Osteoblast (primary cell): ENCODE measurements at regions not wholly inside any gene's neighbourhood (a gene's known extent, or its start where the extent isn't known, plus 50 kb on each side); places are given as distances from the start of the nearest gene placed in this dataset.
"Not testable (repeated sequence)": the region's sequence is repeated elsewhere in the genome, so short reads cannot be mapped to it uniquely, and the experiment has no call there.

Experiments used
- DNase-seq: peaks from one replicate; pipeline ENCODE4 v3.0.0; 2011; ENCODE audit warnings: low spot score, mixed read lengths; ENCODE audit not compliant: insufficient read length; ENCODE audit errors: missing footprints
- H2AFZ ChIP-seq: 2 replicates; pipeline ENCODE4 v1.6.0; 2011; ENCODE audit warnings: mild to moderate bottlenecking, low read length
- H3K27ac ChIP-seq: 2 replicates; pipeline ENCODE4 v1.5.1; 2011; ENCODE audit warnings: mild to moderate bottlenecking, low read depth, low read length, moderate library complexity
- H3K27me3 ChIP-seq: 2 replicates; pipeline ENCODE4 v1.6.0; 2012; ENCODE audit warnings: mild to moderate bottlenecking, control low read depth, inconsistent platforms, low read length, moderate library complexity; ENCODE audit not compliant: insufficient read depth
- H3K36me3 ChIP-seq: 2 replicates; pipeline ENCODE4 v1.5.1; 2011; ENCODE audit warnings: mild to moderate bottlenecking, low read length, control low read depth, moderate library complexity; ENCODE audit not compliant: insufficient read depth
- H3K4me1 ChIP-seq: 2 replicates; pipeline ENCODE4 v1.5.1; 2011; ENCODE audit warnings: mild to moderate bottlenecking, low read length, control low read depth, moderate library complexity; ENCODE audit not compliant: insufficient read depth
- H3K4me2 ChIP-seq: 2 replicates; pipeline ENCODE4 v1.6.0; 2011; ENCODE audit warnings: mild to moderate bottlenecking, low read length; ENCODE audit not compliant: insufficient read depth
- H3K4me3 ChIP-seq: fragments of 200-600 bp; sonication (generic); 3 replicates; pipeline ENCODE4 v1.5.1; 2012; ENCODE audit warnings: mild to moderate bottlenecking, low read length, inconsistent platforms; ENCODE audit not compliant: insufficient read depth
- H3K79me2 ChIP-seq: 2 replicates; pipeline ENCODE4 v1.6.0; 2012; ENCODE audit warnings: mild to moderate bottlenecking, low read length, control low read depth, inconsistent platforms; ENCODE audit not compliant: insufficient read depth
- H3K9me3 ChIP-seq: 2 replicates; pipeline ENCODE4 v1.5.1; 2011; ENCODE audit warnings: low read depth, low read length, control low read depth
- H4K20me1 ChIP-seq: 2 replicates; pipeline ENCODE4 v1.6.0; 2012; ENCODE audit warnings: mild to moderate bottlenecking, low read length, control low read depth; ENCODE audit not compliant: insufficient read depth
- CTCF ChIP-seq: IDR thresholded peaks from 2 replicates; pipeline ENCODE4 v1.5.1; 2011; ENCODE audit warnings: mild to moderate bottlenecking, low read depth, low read length, moderate library complexity; ENCODE audit errors: extremely low read depth

DNA sequence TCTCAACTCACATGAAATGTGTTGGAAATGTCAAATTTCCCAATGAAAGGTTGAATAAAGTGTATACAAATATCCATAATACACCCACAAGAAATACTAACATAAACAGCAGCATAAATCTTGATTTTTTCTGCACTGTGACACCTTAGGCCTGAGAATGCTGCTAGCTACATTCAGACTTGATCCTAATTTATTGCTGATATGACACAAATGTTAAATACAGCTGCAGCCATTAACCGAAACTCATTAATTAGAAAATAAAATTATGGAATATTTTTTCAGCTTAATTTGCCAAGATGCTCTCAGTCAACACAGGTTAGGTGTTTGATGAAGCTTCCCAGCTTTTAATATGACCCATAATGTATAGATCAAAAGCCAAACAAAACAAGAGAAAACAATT, 914.3 kb upstream of the C9orf72 start:
- Histone ChIP-seq H3K9me3 (peaks cover 2% of the 10 kb centered on the region), H3K36me3 (no peaks in the 10 kb centered on the region), H3K79me2 (no peaks in the 10 kb centered on the region), H4K20me1 (no peaks in the 10 kb centered on the region), H2AFZ (no peak overlapping the region), H3K27me3 (no peaks in the 10 kb centered on the region), H3K27ac (no peak overlapping the region), H3K4me2 (no peak overlapping the region), H3K4me3 (no peak overlapping the region), H3K4me1 (no peaks in the 10 kb centered on the region)
- no peak for TF ChIP-seq CTCF
- DNase-seq = no peak

DNA sequence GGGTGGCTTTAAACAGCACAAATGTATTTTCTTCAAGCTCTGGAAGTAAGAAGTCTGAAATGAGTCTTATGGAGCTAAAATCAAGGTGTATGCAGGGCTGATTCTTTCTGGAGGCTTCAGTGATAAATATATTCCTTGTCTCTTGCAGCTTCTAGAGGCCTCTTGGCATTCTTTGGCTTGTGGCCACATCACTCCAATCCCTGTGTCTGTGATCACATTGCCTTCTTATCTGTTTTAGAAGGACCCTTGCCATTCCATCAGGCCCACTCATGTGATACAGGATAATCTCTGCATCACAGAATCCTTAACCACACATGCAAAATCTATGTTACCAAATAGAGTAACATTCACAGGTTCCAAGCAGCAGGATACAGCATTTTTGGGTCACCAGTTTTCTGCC, 917.8 kb upstream of the C9orf72 start:
- no peaks in the 10 kb centered on the region for H3K36me3 ChIP-seq
- DNase-seq = no peak
- H3K27ac ChIP-seq = no peak overlapping the region
- no peaks in the 10 kb centered on the region for H3K4me1 ChIP-seq
- no peak for TF ChIP-seq CTCF
- no peak overlapping the region for H2AFZ ChIP-seq
- no peaks in the 10 kb centered on the region for H3K79me2 ChIP-seq
- no peak overlapping the region for H3K4me3 ChIP-seq
- H3K4me2 ChIP-seq = no peak overlapping the region
- H4K20me1 ChIP-seq = no peaks in the 10 kb centered on the region
- no peaks in the 10 kb centered on the region for H3K27me3 ChIP-seq
- H3K9me3 ChIP-seq = peaks cover 2% of the 10 kb centered on the region

- not testable (repeated sequence) for H3K79me2 ChIP-seq, H3K27me3 ChIP-seq, H3K36me3 ChIP-seq, DNase-seq, H3K4me3 ChIP-seq, H3K4me1 ChIP-seq, H3K4me2 ChIP-seq, H3K9me3 ChIP-seq, H3K27ac ChIP-seq, H4K20me1 ChIP-seq, H2AFZ ChIP-seq
Measured at GRCh38 chr9:28498168-28498567, 924.9 kb upstream of the C9orf72 start.

DNA sequence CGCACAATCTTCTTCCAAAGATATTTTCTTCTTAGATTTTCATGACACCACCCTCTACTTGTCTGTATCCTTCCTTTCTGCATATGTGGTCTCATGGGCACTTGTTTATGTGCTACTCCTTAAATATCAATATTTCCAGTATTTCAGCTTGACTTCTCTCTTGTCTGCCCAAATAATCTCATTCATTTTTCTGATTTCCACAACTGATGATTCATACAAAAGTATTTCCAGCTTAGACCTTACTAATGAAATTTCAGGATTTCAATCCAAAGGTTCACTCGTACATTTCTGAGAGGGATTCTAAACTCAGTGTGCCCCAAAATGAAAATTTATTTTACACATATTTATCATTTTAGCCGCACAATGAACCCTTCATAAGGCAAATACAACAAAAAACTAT, 928.9 kb upstream of the C9orf72 start:
- Histone ChIP-seq H3K9me3 (peaks cover 2% of the 10 kb centered on the region), H3K36me3 (no peaks in the 10 kb centered on the region), H3K27me3 (no peaks in the 10 kb centered on the region), H3K79me2 (no peaks in the 10 kb centered on the region), H3K27ac (no peak overlapping the region), H2AFZ (no peak overlapping the region), H3K4me1 (no peaks in the 10 kb centered on the region), H3K4me3 (no peak overlapping the region), H4K20me1 (no peaks in the 10 kb centered on the region), H3K4me2 (no peak overlapping the region)
- no peak for TF ChIP-seq CTCF
- no peak for DNase-seq

- no peaks in the 10 kb centered on the region for H3K36me3 ChIP-seq
- H2AFZ ChIP-seq = no peak overlapping the region
- no peaks in the 10 kb centered on the region for H4K20me1 ChIP-seq
- no peak for TF ChIP-seq CTCF
- H3K79me2 ChIP-seq = no peaks in the 10 kb centered on the region
- H3K27ac ChIP-seq = no peak overlapping the region
- no peaks in the 10 kb centered on the region for H3K4me1 ChIP-seq
- no peak overlapping the region for H3K4me3 ChIP-seq
- peaks cover 2% of the 10 kb centered on the region for H3K9me3 ChIP-seq
- DNase-seq = no peak
- no peaks in the 10 kb centered on the region for H3K27me3 ChIP-seq
- H3K4me2 ChIP-seq = no peak overlapping the region
Measured at GRCh38 chr9:28502741-28503140, 929.5 kb upstream of the C9orf72 start.
